SK-N-SH treated with all-trans-retinoic acid at 6 μM for 48 hours (cell line): ENCODE measurements at regions not wholly inside any gene's neighbourhood (a gene's known extent, or its start where the extent isn't known, plus 50 kb on each side); places are given as distances from the start of the nearest gene placed in this dataset.

Experiments used
- ATAC-seq: fragments of 200-7000 bp; cut with Tn5 transposase; 3 replicates; pipeline ENCODE4 v1.9.1; 2020; ENCODE audit warnings: mild to moderate bottlenecking, moderate library complexity
- ARNTL ChIP-seq: fragments of 450-650 bp; formaldehyde crosslinking; IDR thresholded peaks from 2 replicates; pipeline ENCODE4 v1.5.0; 2020; ENCODE audit warnings: low read depth, mild to moderate bottlenecking, moderate library complexity, borderline replicate concordance
- BACH2 ChIP-seq: fragments of 250-450 bp; sonication (Bioruptor Pico); IDR thresholded peaks from 2 replicates; pipeline ENCODE4 v1.9.0; 2021; ENCODE audit warnings: mild to moderate bottlenecking, borderline replicate concordance
- CREB5 ChIP-seq: fragments of 250-450 bp; sonication (Bioruptor Pico); IDR thresholded peaks from 2 replicates; pipeline ENCODE4 v1.5.1; 2020; ENCODE audit warnings: low read depth, mild to moderate bottlenecking, moderate library complexity
- CSDC2 ChIP-seq: fragments of 250-450 bp; sonication (Bioruptor Pico); IDR thresholded peaks from 2 replicates; pipeline ENCODE4 v1.5.0; 2020; ENCODE audit warnings: mild to moderate bottlenecking, moderate library complexity
- CSRNP3 ChIP-seq: fragments of 250-450 bp; sonication (Bioruptor Pico); IDR thresholded peaks from 2 replicates; pipeline ENCODE4 v1.5.1; 2021; ENCODE audit warnings: mild to moderate bottlenecking, moderate library complexity
- ESRRG ChIP-seq: fragments of 250-450 bp; sonication (Bioruptor Pico); IDR thresholded peaks from 2 replicates; pipeline ENCODE4 v1.6.1; 2021; ENCODE audit warnings: mild to moderate bottlenecking
- GLIS3 ChIP-seq: fragments of 250-450 bp; sonication (Bioruptor Pico); IDR thresholded peaks from 2 replicates; pipeline ENCODE4 v1.5.0; 2020; ENCODE audit warnings: mild to moderate bottlenecking, moderate library complexity
- ISL1 ChIP-seq: fragments of 250-450 bp; sonication (Bioruptor Pico); IDR thresholded peaks from 2 replicates; pipeline ENCODE4 v2.1.2; 2022; ENCODE audit warnings: mild to moderate bottlenecking, moderate library complexity
- OSR1 ChIP-seq: fragments of 250-450 bp; sonication (Bioruptor Pico); IDR thresholded peaks from 2 replicates; pipeline ENCODE4 v1.8.0; 2022; ENCODE audit warnings: moderate library complexity, mild to moderate bottlenecking, inconsistent platforms
- PATZ1 ChIP-seq: fragments of 250-450 bp; sonication (Bioruptor Pico); IDR thresholded peaks from 2 replicates; pipeline ENCODE4 v1.8.0; 2020; ENCODE audit warnings: mild to moderate bottlenecking, moderate library complexity, borderline replicate concordance
- POU6F1 ChIP-seq: fragments of 250-450 bp; sonication (Bioruptor Pico); IDR thresholded peaks from 2 replicates; pipeline ENCODE4 v1.8.0; 2021; ENCODE audit warnings: low read depth, mild to moderate bottlenecking, moderate library complexity, borderline replicate concordance
- PPARA ChIP-seq: fragments of 250-450 bp; sonication (Bioruptor Pico); IDR thresholded peaks from 2 replicates; pipeline ENCODE4 v1.5.0; 2020; ENCODE audit warnings: mild to moderate bottlenecking, borderline replicate concordance
- RARB ChIP-seq: fragments of 250-450 bp; sonication (Bioruptor Pico); IDR thresholded peaks from 2 replicates; pipeline ENCODE4 v1.8.0; 2021; ENCODE audit warnings: mild to moderate bottlenecking, moderate library complexity
- SNAI2 ChIP-seq: fragments of 250-450 bp; sonication (Bioruptor Pico); IDR thresholded peaks from 2 replicates; pipeline ENCODE4 v1.5.0; 2020; ENCODE audit warnings: mild to moderate bottlenecking, moderate library complexity
- TCF4 ChIP-seq: fragments of 250-450 bp; sonication (Bioruptor Pico); IDR thresholded peaks from 2 replicates; pipeline ENCODE4 v1.8.0; 2021; ENCODE audit warnings: mild to moderate bottlenecking, moderate library complexity, borderline replicate concordance
- TOX ChIP-seq: fragments of 250-450 bp; sonication (Bioruptor Pico); IDR thresholded peaks from 2 replicates; pipeline ENCODE4 v1.8.0; 2021; ENCODE audit warnings: mild to moderate bottlenecking, moderate library complexity, borderline replicate concordance
- ZC3H10 ChIP-seq: fragments of 250-450 bp; sonication (Bioruptor Pico); IDR thresholded peaks from 2 replicates; pipeline ENCODE4 v1.5.1; 2021; ENCODE audit warnings: mild to moderate bottlenecking, moderate library complexity
- ZFP3 ChIP-seq: fragments of 250-450 bp; sonication (Bioruptor Pico); IDR thresholded peaks from 2 replicates; pipeline ENCODE4 v1.5.0; 2020; ENCODE audit warnings: mild to moderate bottlenecking, moderate library complexity
- ZFP30 ChIP-seq: fragments of 450-650 bp; formaldehyde crosslinking; IDR thresholded peaks from 2 replicates; pipeline ENCODE4 v1.5.0; 2022; ENCODE audit warnings: mild to moderate bottlenecking, moderate library complexity
- ZNF70 ChIP-seq: fragments of 450-650 bp; formaldehyde crosslinking; IDR thresholded peaks from 2 replicates; pipeline ENCODE4 v1.5.0; 2020; ENCODE audit warnings: mild to moderate bottlenecking, moderate library complexity
- ZNF8 ChIP-seq: fragments of 450-650 bp; formaldehyde crosslinking; IDR thresholded peaks from 2 replicates; pipeline ENCODE4 v1.5.0; 2020; ENCODE audit warnings: mild to moderate bottlenecking, moderate library complexity

- no peak for ATAC-seq
- no peak for TF ChIP-seq ZC3H10 (CRISPR knock-in tag)
- no peak for TF ChIP-seq ZNF8
- TF ChIP-seq BACH2: no peak
- TF ChIP-seq PATZ1 (CRISPR knock-in tag): no peak
- no peak for TF ChIP-seq ISL1 (CRISPR knock-in tag)
- no peak for TF ChIP-seq ZFP3
- TF ChIP-seq GLIS3: no peak
- no peak for TF ChIP-seq RARB
- TF ChIP-seq OSR1 (CRISPR knock-in tag): no peak
- TF ChIP-seq ZNF70 (CRISPR knock-in tag): no peak
- TF ChIP-seq TCF4 (CRISPR knock-in tag): no peak
Observed at GRCh38 chr5:3288325-3288724, 307.3 kb upstream of the IRX1 start.

GRCh38 chr5:3287516-3287915, 308.1 kb upstream of the IRX1 start:
- TF ChIP-seq PATZ1 (CRISPR knock-in tag) (no peak), ZNF70 (CRISPR knock-in tag) (no peak), PPARA (CRISPR knock-in tag) (no peak), ZC3H10 (CRISPR knock-in tag) (no peak), BACH2 (no peak), RARB (no peak)
- TF ChIP-seq, all 23 proteins: peak for 0
- no peak for ATAC-seq

- ATAC-seq: no peak
Observed at GRCh38 chr5:3285621-3286020, 310.0 kb upstream of the IRX1 start.

GRCh38 chr5:3284506-3284905, 311.1 kb upstream of the IRX1 start:
- ATAC-seq: no peak
- TF ChIP-seq OSR1 (CRISPR knock-in tag) (no peak), ARNTL (CRISPR knock-in tag) (no peak), ISL1 (CRISPR knock-in tag) (no peak), TCF4 (CRISPR knock-in tag) (no peak)
- TF ChIP-seq, all 23 proteins: peak for 0

More at GRCh38 chr5:3285621-3286020, 310.0 kb upstream of the IRX1 start:
- TF ChIP-seq TOX (CRISPR knock-in tag): no peak

- no peak for TF ChIP-seq GLIS3
- TF ChIP-seq ZNF70 (CRISPR knock-in tag): no peak
- no peak for TF ChIP-seq OSR1 (CRISPR knock-in tag)
- TF ChIP-seq ESRRG: no peak
- no peak for TF ChIP-seq CSRNP3
- TF ChIP-seq TCF4 (CRISPR knock-in tag): no peak
- TF ChIP-seq CREB5: no peak
- TF ChIP-seq TOX (CRISPR knock-in tag): no peak
- TF ChIP-seq SNAI2 (CRISPR knock-in tag): no peak
- TF ChIP-seq PPARA (CRISPR knock-in tag): no peak
- TF ChIP-seq POU6F1: no peak
- TF ChIP-seq CSDC2 (CRISPR knock-in tag): no peak
- no peak for TF ChIP-seq BACH2
- no peak for TF ChIP-seq RARB
- TF ChIP-seq ZNF8: no peak
- TF ChIP-seq ZFP30: no peak
- no peak for TF ChIP-seq ARNTL (CRISPR knock-in tag)
- no peak for ATAC-seq
Observed at GRCh38 chr5:3282841-3283240, 312.8 kb upstream of the IRX1 start.
